ENCODE measurements at regions not wholly inside any gene's neighbourhood (a gene's known extent, or its start where the extent isn't known, plus 50 kb on each side); places are given as distances from the start of the nearest gene placed in this dataset.

GRCh38 chr15:46275701-46276100 lies 640.9 kb downstream of the SQOR start:
- TF ChIP-seq ZNF143 (CRISPR knock-in tag; IDR thresholded peaks at IDR 0.05) (no peak), RAD21 (CRISPR knock-in tag; IDR thresholded peaks at IDR 0.05) (no peak), PATZ1 (CRISPR knock-in tag; IDR thresholded peaks at IDR 0.05) (no peak), ZSCAN5A (CRISPR knock-in tag; IDR thresholded peaks at IDR 0.05; ENCODE audit: borderline replicate concordance) (no peak), CTCF (CRISPR knock-in tag; IDR thresholded peaks at IDR 0.05) (no peak), ZNF772 (CRISPR knock-in tag; IDR thresholded peaks at IDR 0.05) (no peak), ETS1 (CRISPR knock-in tag; IDR thresholded peaks at IDR 0.05) (no peak), UBTF (CRISPR knock-in tag; IDR thresholded peaks at IDR 0.05) (no peak), ZNF775 (CRISPR knock-in tag; IDR thresholded peaks at IDR 0.05; ENCODE audit: borderline replicate concordance) (no peak), POLR2G (IDR thresholded peaks at IDR 0.05; ENCODE audit: low read depth, low read length) (no peak), ZNF512 (CRISPR knock-in tag; IDR thresholded peaks at IDR 0.05) (no peak)
